ENCODE measurements at regions not wholly inside any gene's neighbourhood (a gene's known extent, or its start where the extent isn't known, plus 50 kb on each side); places are given as distances from the start of the nearest gene placed in this dataset.

DNA sequence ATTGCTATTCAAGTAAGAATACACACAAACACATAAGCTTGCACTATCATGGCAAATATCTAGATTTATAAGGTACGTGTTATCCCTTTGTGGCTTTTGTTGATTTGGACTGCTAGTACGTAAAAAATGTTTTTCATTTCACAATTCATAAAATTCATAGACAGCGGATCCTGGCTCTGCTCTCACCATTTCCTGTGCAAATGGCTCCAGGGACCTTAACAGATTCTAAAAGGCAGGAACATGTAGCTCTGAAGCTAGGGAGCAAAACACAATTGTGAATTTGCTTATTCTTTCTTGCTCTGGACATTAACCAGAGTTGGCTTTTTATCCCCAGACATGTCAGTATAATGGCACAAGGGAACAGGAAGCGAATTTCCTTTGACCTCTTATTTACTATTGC is 1019.9 kb upstream of the WWC1 start:
- no peak for ATAC-seq
- TF ChIP-seq, protein P1, sequence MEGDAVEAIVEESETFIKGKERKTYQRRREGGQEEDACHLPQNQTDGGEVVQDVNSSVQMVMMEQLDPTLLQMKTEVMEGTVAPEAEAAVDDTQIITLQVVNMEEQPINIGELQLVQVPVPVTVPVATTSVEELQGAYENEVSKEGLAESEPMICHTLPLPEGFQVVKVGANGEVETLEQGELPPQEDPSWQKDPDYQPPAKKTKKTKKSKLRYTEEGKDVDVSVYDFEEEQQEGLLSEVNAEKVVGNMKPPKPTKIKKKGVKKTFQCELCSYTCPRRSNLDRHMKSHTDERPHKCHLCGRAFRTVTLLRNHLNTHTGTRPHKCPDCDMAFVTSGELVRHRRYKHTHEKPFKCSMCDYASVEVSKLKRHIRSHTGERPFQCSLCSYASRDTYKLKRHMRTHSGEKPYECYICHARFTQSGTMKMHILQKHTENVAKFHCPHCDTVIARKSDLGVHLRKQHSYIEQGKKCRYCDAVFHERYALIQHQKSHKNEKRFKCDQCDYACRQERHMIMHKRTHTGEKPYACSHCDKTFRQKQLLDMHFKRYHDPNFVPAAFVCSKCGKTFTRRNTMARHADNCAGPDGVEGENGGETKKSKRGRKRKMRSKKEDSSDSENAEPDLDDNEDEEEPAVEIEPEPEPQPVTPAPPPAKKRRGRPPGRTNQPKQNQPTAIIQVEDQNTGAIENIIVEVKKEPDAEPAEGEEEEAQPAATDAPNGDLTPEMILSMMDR (IDR thresholded peaks at IDR 0.05), result no peak
- TF ChIP-seq POLR2A (IDR thresholded peaks at IDR 0.05), result no peak
- Histone ChIP-seq H3K4me3 (no peak overlapping the region), H3K36me3 (no peaks in the 10 kb centered on the region), H3K9me3 (no peaks in the 10 kb centered on the region), H3K27me3 (no peaks in the 10 kb centered on the region), H3K27ac (no peak overlapping the region), H3K4me1 (no peaks in the 10 kb centered on the region)
- intact Hi-C loops (cut with DNase I), result no loop called here
- 82% methylated on average over 4 of the region's 4 CpGs for WGBS (ENCODE audit: insufficient coverage, low coverage, low lambda C conversion rate, missing lambda C conversion rate)
- no peak for DNase-seq

DNA sequence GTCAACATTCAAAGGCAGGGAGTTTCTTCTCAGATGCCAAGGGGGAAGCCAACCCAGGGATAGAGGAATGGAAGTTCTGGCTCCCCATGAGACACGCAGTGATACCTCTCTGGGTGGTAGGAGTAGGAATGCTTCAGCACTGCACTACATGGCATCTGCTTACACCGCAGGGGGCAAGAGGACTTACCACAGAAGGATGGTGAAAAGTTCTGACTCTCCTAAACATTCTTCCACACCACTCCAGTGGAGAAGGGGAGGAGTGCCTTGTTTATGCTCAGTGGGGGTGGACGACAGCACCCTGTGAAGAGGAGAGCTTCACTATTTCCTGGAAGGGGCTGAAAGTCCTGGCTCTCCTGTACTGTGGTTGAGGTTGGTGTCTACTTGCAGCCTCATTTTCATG is 1011.3 kb upstream of the WWC1 start:
- no peaks in the 10 kb centered on the region for H3K4me1 ChIP-seq
- H3K36me3 ChIP-seq, result no peaks in the 10 kb centered on the region
- no peak overlapping the region for H3K4me3 ChIP-seq
- no peaks in the 10 kb centered on the region for H3K9me3 ChIP-seq
- intact Hi-C loops (cut with DNase I), result no loop called here
- no peaks in the 10 kb centered on the region for H3K27me3 ChIP-seq
- no peak overlapping the region for H3K27ac ChIP-seq
- ATAC-seq (no peak), DNase-seq (no peak)
- WGBS (ENCODE audit: insufficient coverage, low coverage, low lambda C conversion rate, missing lambda C conversion rate), result 69% methylated on average over 3 of the region's 3 CpGs
- TF ChIP-seq POLR2A (IDR thresholded peaks at IDR 0.05), result no peak
- TF ChIP-seq, protein P1 (IDR thresholded peaks at IDR 0.05), result no peak

DNA sequence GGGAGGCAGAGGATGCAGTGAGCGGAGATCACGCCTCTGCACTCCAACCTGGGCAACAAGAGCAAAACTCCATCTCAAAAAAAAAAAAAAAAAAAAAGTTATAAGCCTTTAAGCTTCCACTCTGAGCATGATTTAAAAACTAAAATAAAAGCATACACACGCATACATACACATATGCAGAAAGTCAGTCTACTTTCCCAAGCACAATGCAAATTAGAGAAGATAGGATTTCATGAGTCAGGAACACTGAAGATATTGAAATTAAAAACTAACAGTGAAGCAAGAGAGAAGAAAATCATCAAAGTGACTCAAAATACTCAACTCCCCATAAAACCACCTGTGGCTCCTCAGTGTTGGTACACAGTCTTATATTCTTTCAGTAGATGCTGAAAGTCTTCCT is 1009.5 kb upstream of the WWC1 start:
- Histone ChIP-seq H3K4me3 (no peak overlapping the region), H3K9me3 (no peaks in the 10 kb centered on the region), H3K27me3 (no peaks in the 10 kb centered on the region), H3K27ac (no peak overlapping the region), H3K36me3 (no peaks in the 10 kb centered on the region), H3K4me1 (no peaks in the 10 kb centered on the region)
- TF ChIP-seq, protein P1 (IDR thresholded peaks at IDR 0.05), result no peak
- WGBS (ENCODE audit: insufficient coverage, low coverage, low lambda C conversion rate, missing lambda C conversion rate), result 86% methylated on average over 3 of the region's 3 CpGs
- no peak for DNase-seq
- intact Hi-C loops (cut with DNase I), result no loop called here
- ATAC-seq, result no peak

DNA sequence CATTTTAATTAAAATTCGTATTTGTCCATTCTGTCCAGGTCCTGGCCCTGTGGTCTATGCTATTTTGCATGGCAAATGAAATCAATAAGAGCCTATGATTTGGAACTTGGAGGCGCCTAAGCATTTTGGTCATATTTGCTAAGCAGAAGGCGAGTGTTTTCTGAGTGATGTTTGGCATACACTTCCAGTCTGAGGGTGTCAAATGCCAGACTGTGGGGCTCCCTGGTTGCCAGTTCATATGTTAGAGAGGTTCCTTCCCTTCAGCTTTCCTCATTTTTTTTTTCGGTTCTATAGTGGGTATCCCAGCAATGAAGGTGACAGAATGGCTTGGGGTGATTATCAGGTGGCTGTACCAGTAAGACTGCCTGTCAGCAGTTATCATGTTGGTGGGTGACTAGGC is 1007.8 kb upstream of the WWC1 start:
- Histone ChIP-seq H3K27me3 (no peaks in the 10 kb centered on the region), H3K27ac (no peak overlapping the region), H3K36me3 (no peaks in the 10 kb centered on the region), H3K9me3 (no peaks in the 10 kb centered on the region), H3K4me1 (no peaks in the 10 kb centered on the region), H3K4me3 (no peak overlapping the region)
- TF ChIP-seq POLR2A (IDR thresholded peaks at IDR 0.05), result no peak
- TF ChIP-seq, protein P1 (IDR thresholded peaks at IDR 0.05), result no peak
- intact Hi-C loops (cut with DNase I), result no loop called here
- no peak for DNase-seq
- 73% methylated on average over 4 of the region's 4 CpGs for WGBS (ENCODE audit: insufficient coverage, low coverage, low lambda C conversion rate, missing lambda C conversion rate)
- no peak for ATAC-seq

DNA sequence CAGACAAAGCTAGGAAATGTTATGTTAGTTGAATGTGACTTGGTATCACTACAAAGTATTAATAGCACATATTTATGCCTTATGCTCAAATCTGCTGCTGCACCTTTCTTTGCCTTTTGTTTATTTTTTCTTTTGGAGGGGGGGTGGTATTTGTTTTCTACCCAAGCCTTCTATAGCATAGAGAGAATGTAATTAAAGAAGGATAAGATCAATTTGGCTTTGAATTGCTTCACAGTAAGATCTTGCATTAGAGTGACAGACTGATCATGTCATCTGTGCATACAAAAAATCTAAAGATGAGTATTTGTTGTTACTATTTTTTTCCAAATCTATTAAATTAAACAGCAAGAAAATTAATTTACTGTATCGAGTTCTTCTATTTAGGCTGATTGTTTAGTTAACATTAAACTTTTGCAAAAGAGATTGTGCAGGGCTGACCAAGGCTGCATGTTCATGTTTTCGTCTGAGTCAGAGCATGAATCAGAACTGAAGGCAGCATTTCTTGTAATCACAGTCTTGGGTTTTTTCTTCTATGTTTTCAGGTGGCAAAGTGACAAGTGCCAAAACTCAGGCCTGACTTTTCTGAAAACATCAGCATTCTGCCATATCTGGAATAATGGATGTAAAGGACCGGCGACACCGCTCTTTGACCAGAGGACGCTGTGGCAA is 1007.1 kb upstream of the WWC1 start:
- TF ChIP-seq, protein P1 (IDR thresholded peaks at IDR 0.05), result no peak
- Histone ChIP-seq H3K27ac (no peak overlapping the region), H3K27me3 (no peaks in the 10 kb centered on the region), H3K9me3 (no peaks in the 10 kb centered on the region), H3K4me1 (no peaks in the 10 kb centered on the region), H3K36me3 (no peaks in the 10 kb centered on the region), H3K4me3 (no peak overlapping the region)
- intact Hi-C loops (cut with DNase I), result no loop called here
- DNase-seq (no peak), ATAC-seq (no peak)
- WGBS (ENCODE audit: insufficient coverage, low coverage, low lambda C conversion rate, missing lambda C conversion rate), result 91% methylated on average over 6 of the region's 6 CpGs
